K562 (cell line): ENCODE measurements at regions not wholly inside any gene's neighbourhood (a gene's known extent, or its start where the extent isn't known, plus 50 kb on each side); places are given as distances from the start of the nearest gene placed in this dataset.
"Not testable (repeated sequence)": the region's sequence is repeated elsewhere in the genome, so short reads cannot be mapped to it uniquely, and the experiment has no call there.

ENCODE experiments used
- ATAC-seq: fragments of 200-7000 bp; cut with Tn5 transposase; 3 replicates; pipeline ENCODE4 v1.9.1; 2020; ENCODE audit warnings: moderate library complexity
- BruUV-seq: library from RNA; stranded (reverse); fragments of 400-500 nt; replicated peaks from 2 replicates; lab custom pipeline; 2021; lab: Mats Ljungman, UMichigan
- CTCF ChIA-PET: fragments of 300-600 bp; formaldehyde crosslinking; extraction: SDS; loops from one replicate; lab custom pipeline; 2021; ENCODE audit warnings: low intra/inter-chr PET ratio; lab: Yijun Ruan, JAX
- POLR2A ChIA-PET: fragments of 300-600, 350-650 bp; sonication (Branson Sonifier 250); formaldehyde crosslinking; extraction: SDS; loops from one replicate; lab custom pipeline; 2021; ENCODE audit warnings: antibody characterized with exemption, inconsistent platforms; lab: Yijun Ruan, JAX
- DNase-seq, 4 experiments: peaks; one replicate each; pipeline versions ENCODE4 v3.0.0 to v3.0.0-alpha.2; 2011 to 2018; ENCODE audit warnings: low spot score in 3 of 4, mixed read lengths in 3 of 4; ENCODE audit errors: extremely low read depth in 1 of 4
- FAIRE-seq: peaks from 2 replicates; lab custom pipeline; 2011; peaks lifted over from hg19 to GRCh38; lab: Jason Lieb, UNC
- H2AFZ ChIP-seq: 2 replicates; pipeline ENCODE4 v1.6.0; 2011; ENCODE audit warnings: low read depth, low read length, control low read depth, inconsistent platforms
- H3K27ac ChIP-seq: fragments of 200-600 bp; 3 replicates; pipeline ENCODE4 v1.8.0; 2011; ENCODE audit warnings: low read depth, mild to moderate bottlenecking, control low read depth, inconsistent platforms, low read length, moderate library complexity, mixed read lengths; ENCODE audit errors: extremely low read depth
- H3K27me3 ChIP-seq, 2 experiments: fragments of 300-600 bp in 1 of 2; 2 replicates in 1 of 2; 3 replicates in 1 of 2; pipeline versions ENCODE4 v1.6.0 to v1.8.0; 2011; ENCODE audit warnings: inconsistent platforms in 2 of 2, low read length in 2 of 2, mild to moderate bottlenecking in 1 of 2, mixed read lengths in 1 of 2, moderate library complexity in 1 of 2; ENCODE audit not compliant: control insufficient read depth in 2 of 2, insufficient read depth in 2 of 2
- H3K36me3 ChIP-seq: fragments of 300-600 bp; 3 replicates; pipeline ENCODE4 v1.8.0; 2011; ENCODE audit warnings: mild to moderate bottlenecking, low read length, inconsistent platforms; ENCODE audit not compliant: control insufficient read depth, insufficient read depth
- H3K4me1 ChIP-seq, 2 experiments: fragments of 200-600 bp in 1 of 2; replicated peaks in 1 of 2; 2 replicates in 1 of 2; 3 replicates in 1 of 2; pipeline versions ENCODE4 v1.5.1 to v1.8.0; 2011; ENCODE audit warnings: inconsistent platforms in 2 of 2, low read length in 2 of 2, mild to moderate bottlenecking in 1 of 2, mixed read lengths in 1 of 2, moderate library complexity in 1 of 2; ENCODE audit not compliant: control insufficient read depth in 2 of 2, insufficient read depth in 2 of 2
- H3K4me2 ChIP-seq: 2 replicates; pipeline ENCODE4 v1.6.1; 2011; ENCODE audit warnings: low read length, control low read depth, inconsistent platforms, mixed read lengths; ENCODE audit not compliant: insufficient read depth
- H3K4me3 ChIP-seq: fragments of 200-600 bp; sonication (generic), shearing (Covaris generic); 2 replicates; pipeline ENCODE4 v1.5.1; 2016; ENCODE audit warnings: control low read depth, inconsistent platforms
- H3K79me2 ChIP-seq: fragments of 200-600 bp; 3 replicates; pipeline ENCODE4 v1.8.0; 2011; ENCODE audit warnings: low read length, inconsistent platforms; ENCODE audit not compliant: control insufficient read depth, insufficient read depth
- H3K9ac ChIP-seq, 2 experiments: 2 replicates each; pipeline versions ENCODE4 v1.6.0 to v1.6.1; 2011; ENCODE audit warnings: low read depth in 2 of 2, low read length in 2 of 2, control low read depth in 1 of 2, inconsistent platforms in 1 of 2, mild to moderate bottlenecking in 1 of 2, mixed read lengths in 1 of 2; ENCODE audit not compliant: insufficient read depth in 1 of 2
- H3K9me1 ChIP-seq: one replicate; pipeline ENCODE4 v1.6.0; 2011; ENCODE audit warnings: inconsistent platforms, mild to moderate bottlenecking, low read length, moderate library complexity; ENCODE audit not compliant: control insufficient read depth, insufficient read depth
- H3K9me3 ChIP-seq: replicated peaks from 2 replicates; pipeline ENCODE4 v1.5.1; 2011; ENCODE audit warnings: low read depth, low read length, inconsistent platforms; ENCODE audit not compliant: control insufficient read depth, insufficient read depth
- H4K20me1 ChIP-seq: replicated peaks from 2 replicates; pipeline ENCODE4 v1.6.1; 2011; ENCODE audit warnings: low read length, inconsistent platforms, mixed read lengths; ENCODE audit not compliant: control insufficient read depth, insufficient read depth
- ELF2 ChIP-seq: fragments of 250-450 bp; sonication (Bioruptor Pico); IDR thresholded peaks from 2 replicates; pipeline ENCODE4 v1.5.0; 2021; ENCODE audit warnings: mild to moderate bottlenecking
- ETS2 ChIP-seq: IDR thresholded peaks from 2 replicates; pipeline ENCODE4 v1.6.1; 2016; ENCODE audit warnings: borderline replicate concordance, missing genetic modification characterization, mild to moderate bottlenecking, moderate library complexity, missing compliant biosample characterization; ENCODE audit not compliant: poor library complexity, severe bottlenecking
- NUFIP1 ChIP-seq: fragments of 450-650 bp; IDR thresholded peaks from 2 replicates; pipeline ENCODE4 v1.6.1; 2018; ENCODE audit not compliant: partially characterized antibody
- PRDM10 ChIP-seq: fragments of 450-650 bp; IDR thresholded peaks from 2 replicates; pipeline ENCODE4 v1.6.1; 2018; ENCODE audit not compliant: partially characterized antibody
- RBM34 ChIP-seq: fragments of 200-400 bp; formaldehyde crosslinking; IDR thresholded peaks from 2 replicates; pipeline ENCODE4 v1.6.1; 2018; ENCODE audit warnings: low read length, borderline replicate concordance; ENCODE audit not compliant: insufficient read depth
- WGBS: fragments of 100-300 bp; shearing (Covaris generic); methylation state at CpG from one replicate; pipeline ENCODE4 v1.1.6; 2016; ENCODE audit warnings: low coverage, mixed read lengths; ENCODE audit not compliant: insufficient coverage; ENCODE audit errors: missing lambda C conversion rate; 5-methylcytosine and 5-hydroxymethylcytosine counted together
- in situ Hi-C: fragments of 300-500 bp; cut with MboI; formaldehyde crosslinking; loops from 4 replicates; pipeline ENCODE4 v1.15.0; 2018; ENCODE audit warnings: inconsistent platforms, mixed read lengths
- intact Hi-C: fragments of 100-400 bp; cut with micrococcal nuclease; formaldehyde crosslinking; loops from 2 replicates; pipeline ENCODE4 v1.14.2; 2022

DNA sequence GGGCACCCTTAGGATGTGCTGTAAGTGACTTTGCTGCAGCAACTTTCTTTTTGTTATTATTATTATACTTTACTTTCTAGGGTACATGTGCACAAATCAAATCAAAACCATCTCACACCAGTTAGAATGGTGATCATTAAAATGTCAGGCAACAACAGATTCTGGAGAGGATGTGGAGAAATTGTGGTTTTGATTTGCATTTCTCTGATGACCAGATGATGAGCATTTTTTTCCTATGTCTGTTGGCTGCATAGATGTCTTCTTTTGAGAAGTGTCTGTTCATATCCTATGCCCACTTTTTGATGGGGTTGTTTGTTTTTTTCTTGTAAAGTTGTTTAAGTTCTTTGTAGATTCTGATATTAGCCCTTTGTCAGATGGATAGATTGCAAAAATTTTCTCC, 164.4 kb upstream of the AJAP1 start:
- H3K4me2 ChIP-seq, in situ Hi-C loops, H3K79me2 ChIP-seq, H3K4me3 ChIP-seq, H4K20me1 ChIP-seq, H3K27ac ChIP-seq, H2AFZ ChIP-seq, BruUV-seq, DNase-seq, H3K36me3 ChIP-seq, intact Hi-C loops, H3K9me3 ChIP-seq, H3K4me1 ChIP-seq, CTCF ChIA-PET, FAIRE-seq, H3K9me1 ChIP-seq, H3K9ac ChIP-seq, H3K27me3 ChIP-seq, ATAC-seq: not testable (repeated sequence)
- POLR2A ChIA-PET = interaction anchor here (0.9 kb wide), 1 partner anchor 10 kb away, joined by 4 read pairs; no protein-coding TSS in a partner anchor

GRCh38 chr1:4494027-4494426, 160.4 kb upstream of the AJAP1 start:
- FAIRE-seq = no peak
- no peak overlapping the region; a peak in 1 of 4 replicates for H3K9ac ChIP-seq
- no peaks in the 10 kb centered on the region for H3K9me1 ChIP-seq
- no peak for ATAC-seq
- no peak overlapping the region for H3K4me3 ChIP-seq
- H3K4me1 ChIP-seq = no peaks in the 10 kb centered on the region; a peak in 1 of 5 replicates
- H3K27ac ChIP-seq = no peak overlapping the region
- in situ Hi-C loops = no loop called here
- no peaks in the 10 kb centered on the region for H3K36me3 ChIP-seq
- TF ChIP-seq PRDM10 (no peak), ELF2 (CRISPR knock-in tag) (no peak), RBM34 (no peak), ETS2 (no peak), NUFIP1 (no peak)
- DNase-seq = no peak
- ChIA-PET POLR2A (interaction anchor here (0.7 kb wide), 1 partner anchor 24 kb away, joined by 3 read pairs; no protein-coding TSS in a partner anchor), CTCF (no interaction called here)
- intact Hi-C loops = no loop called here
- H3K4me2 ChIP-seq = no peak overlapping the region
- no TSS peak for BruUV-seq
- no peaks in the 10 kb centered on the region; the same call in 1 of the 2 replicates for H3K9me3 ChIP-seq
- no peaks in the 10 kb centered on the region for H3K79me2 ChIP-seq
- H3K27me3 ChIP-seq = peaks cover 0 to 5% of the 10 kb centered on the region in 2 experiments; a peak in 2 of 5 replicates
- no peaks in the 10 kb centered on the region for H4K20me1 ChIP-seq
- WGBS = 0% methylated on average over 5 of the region's 5 CpGs
- H2AFZ ChIP-seq = no peak overlapping the region
